Neural progenitor cell (in vitro differentiated cells): ENCODE measurements at regions not wholly inside any gene's neighbourhood (a gene's known extent, or its start where the extent isn't known, plus 50 kb on each side); places are given as distances from the start of the nearest gene placed in this dataset.

Source experiments
- CTCF ChIP-seq: fragments of 200-600 bp; sonication (generic); IDR thresholded peaks from 2 replicates; pipeline ENCODE4 v1.5.1; 2017; ENCODE audit warnings: antibody characterized with exemption, mild to moderate bottlenecking
- EZH2phosphoT487 ChIP-seq: fragments of 200-600 bp; sonication (generic); IDR thresholded peaks from 2 replicates; pipeline ENCODE4 v1.6.1; 2017; ENCODE audit warnings: antibody characterized with exemption

GRCh38 chr16:87115646-87116045 is 201.5 kb downstream of the C16orf95 start:
- no peak for TF ChIP-seq CTCF
- no peak for TF ChIP-seq EZH2phosphoT487
